GM12874 (cell line): ENCODE measurements at regions not wholly inside any gene's neighbourhood (a gene's known extent, or its start where the extent isn't known, plus 50 kb on each side); places are given as distances from the start of the nearest gene placed in this dataset.

Experiments
- CTCF ChIP-seq: IDR thresholded peaks from 2 replicates; pipeline ENCODE4 v1.5.1; 2011; ENCODE audit warnings: low read depth, mild to moderate bottlenecking, control low read depth, low read length, moderate library complexity; ENCODE audit not compliant: insufficient read depth

DNA sequence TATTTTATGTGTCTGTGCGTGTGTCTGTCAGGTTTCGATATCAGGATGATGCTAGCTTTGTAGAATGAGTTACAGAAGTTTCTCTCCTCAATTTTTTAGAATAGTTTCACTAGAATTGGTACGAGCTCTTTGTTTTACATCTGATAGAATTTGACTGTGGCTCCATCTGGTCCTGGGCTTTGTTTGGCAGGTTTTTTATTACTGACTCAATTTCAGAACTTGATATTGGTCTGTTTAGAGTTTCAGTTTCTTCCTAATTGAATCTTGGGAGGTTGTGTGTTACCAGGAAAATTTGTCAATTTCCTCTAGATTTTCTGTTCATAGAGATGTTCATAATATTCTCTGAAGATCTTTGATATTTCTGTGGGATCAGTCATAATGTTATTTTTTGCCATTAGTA, 289.4 kb upstream of the COL3A1 start:
- no peak for TF ChIP-seq CTCF

- no peak for TF ChIP-seq CTCF
Measured at GRCh38 chr2:188693111-188693510, 281.1 kb upstream of the COL3A1 start.

GRCh38 chr2:188693771-188694170, 280.4 kb upstream of the COL3A1 start:
- no peak for TF ChIP-seq CTCF

DNA sequence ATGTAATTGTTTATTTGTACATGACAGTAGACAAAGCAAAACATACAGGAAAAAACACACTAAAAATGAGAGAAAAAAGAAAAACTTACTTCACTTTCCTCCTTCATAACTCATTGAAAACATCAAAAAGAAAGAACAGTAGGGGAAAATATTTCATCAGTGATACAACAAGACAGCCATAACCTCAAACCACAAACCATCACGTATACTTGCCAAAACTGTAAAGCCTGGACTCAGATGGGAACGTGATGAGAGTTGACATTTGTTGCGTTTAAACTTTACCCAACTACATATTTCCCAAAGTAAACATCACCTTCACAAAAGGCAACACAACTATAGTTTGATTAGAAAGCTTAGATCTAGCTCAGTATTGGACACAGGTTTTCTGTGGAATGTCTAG, 278.2 kb upstream of the COL3A1 start:
- TF ChIP-seq CTCF = no peak

GRCh38 chr2:188701836-188702235, 272.3 kb upstream of the COL3A1 start:
- TF ChIP-seq CTCF = no peak

DNA sequence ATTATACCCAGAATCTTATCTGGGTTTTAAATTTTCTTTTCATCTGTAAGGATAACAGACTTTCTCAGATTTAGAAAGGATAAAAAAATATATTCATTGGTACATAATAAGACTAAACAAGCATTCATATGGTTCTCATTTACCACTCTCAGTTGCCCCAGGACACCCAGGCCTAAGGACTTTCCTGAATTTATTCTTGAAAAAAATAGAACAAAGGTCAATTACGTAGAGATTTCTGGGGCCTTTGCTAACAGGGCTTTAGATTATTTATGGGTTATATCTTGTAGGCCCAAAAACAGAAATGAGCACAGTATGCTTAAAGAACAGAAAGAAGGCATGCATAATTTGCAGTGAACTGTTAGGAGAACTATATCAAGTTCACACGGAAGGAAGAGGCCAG, 269.0 kb upstream of the COL3A1 start:
- TF ChIP-seq CTCF = no peak

- no peak for TF ChIP-seq CTCF
Measured at GRCh38 chr2:188713961-188714360, 260.2 kb upstream of the COL3A1 start.

DNA sequence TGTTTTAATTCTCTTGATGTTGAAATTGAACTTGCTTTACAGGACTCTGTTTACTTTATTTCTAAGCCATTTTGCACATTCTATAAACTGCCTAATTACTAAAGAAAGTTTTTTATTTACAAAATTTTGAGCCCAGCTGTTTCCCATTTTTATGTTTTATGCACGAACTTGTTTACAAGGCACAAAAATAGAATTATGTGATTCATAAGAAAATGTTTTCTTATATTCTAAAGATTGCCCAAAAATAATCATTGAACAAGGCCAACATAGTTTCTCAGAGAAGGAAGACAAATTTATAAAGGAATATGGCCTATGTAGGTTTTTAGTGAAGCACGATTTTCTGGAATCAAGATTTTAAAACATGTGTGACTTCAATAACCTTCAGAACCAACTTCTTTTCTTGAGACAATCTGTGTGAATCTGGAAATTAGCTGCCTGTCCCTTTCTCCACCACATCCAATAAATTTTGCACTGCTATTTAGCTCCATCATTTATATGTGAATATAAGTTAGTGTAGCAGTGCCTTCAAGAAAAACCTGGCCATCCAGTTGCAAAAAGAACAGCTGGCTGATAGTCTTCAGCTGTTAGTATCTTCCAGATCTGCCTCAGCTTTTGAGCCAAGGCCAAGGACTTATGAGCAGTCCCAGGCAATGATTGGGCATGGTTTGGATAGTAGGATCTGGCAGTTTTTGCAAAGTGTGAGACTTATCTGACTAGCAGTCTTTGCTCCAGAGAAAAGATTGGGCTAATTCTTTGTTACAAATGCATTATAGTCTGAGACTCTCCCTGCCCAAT, 253.2 kb upstream of the COL3A1 start:
- no peak for TF ChIP-seq CTCF
